ENCODE measurements at regions not wholly inside any gene's neighbourhood (a gene's known extent, or its start where the extent isn't known, plus 50 kb on each side); places are given as distances from the start of the nearest gene placed in this dataset.

DNA sequence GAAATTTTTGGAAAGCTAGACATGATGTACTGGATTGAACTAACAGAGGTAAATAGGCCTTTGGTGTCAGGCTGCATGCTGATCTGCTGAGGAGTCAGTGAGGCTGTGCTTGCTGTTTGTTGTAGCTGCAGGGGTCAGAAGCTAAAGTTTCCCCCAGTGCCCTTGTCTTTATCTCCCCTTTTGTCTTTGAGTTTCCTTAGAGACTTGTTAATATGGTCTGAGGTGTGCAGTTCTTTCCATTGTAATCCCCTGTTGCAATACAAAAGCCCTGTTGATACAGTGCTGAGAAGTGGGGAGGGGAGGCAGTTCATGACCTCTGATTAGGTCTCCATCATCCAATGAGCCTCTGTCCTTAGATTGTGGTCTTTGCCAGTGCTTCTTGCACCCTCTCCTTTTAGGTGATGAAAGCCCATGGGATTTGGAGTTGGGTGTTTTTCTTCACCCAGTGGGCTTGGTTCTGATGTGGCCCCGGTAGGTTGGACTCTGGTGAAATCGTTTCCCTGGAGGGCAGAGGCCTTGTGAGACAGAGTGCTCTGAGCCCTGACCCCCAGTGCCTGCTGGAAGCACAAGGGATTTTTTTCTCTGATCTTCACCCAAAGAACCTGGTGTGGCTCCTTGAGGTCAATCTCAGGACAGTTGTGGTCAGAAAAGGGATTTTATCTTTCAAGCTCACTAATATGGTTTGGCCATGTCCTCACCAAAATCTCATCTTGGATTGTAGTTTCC lies 163.1 kb downstream of the TMEM18 start:
- Histone ChIP-seq H3K9me3 (replicated peaks in 1 of 2; ENCODE audit: control insufficient read depth in 2 of 2, insufficient read depth in 1 of 2, low read depth in 1 of 2, low read length in 2 of 2) (peaks cover 11 to 12% of the 10 kb centered on the region in 2 donors), H3K14ac (ENCODE audit: low read length) (no peak overlapping the region), H3K4ac (ENCODE audit: low read length) (no peak overlapping the region), H3K18ac (ENCODE audit: low read length) (no peak overlapping the region), H3K27ac (replicated peaks; ENCODE audit: low read length) (no peak overlapping the region), H2BK15ac (ENCODE audit: low read length) (no peak overlapping the region), H4K8ac (ENCODE audit: low read depth, low read length) (no peak overlapping the region), H3K9ac (ENCODE audit: low read depth, low read length, poor library complexity) (no peak overlapping the region), H2BK120ac (ENCODE audit: low read depth, low read length) (no peak overlapping the region), H3K4me3 (ENCODE audit: low read length in 2 of 2) (no peak overlapping the region), H4K91ac (ENCODE audit: low read depth, low read length, poor library complexity) (no peak overlapping the region), H2AFZ (ENCODE audit: low read length) (no peak overlapping the region), H3K36me3 (replicated peaks in 1 of 2; ENCODE audit: control insufficient read depth in 2 of 2, insufficient read depth in 2 of 2, low read length in 2 of 2) (no peaks in the 10 kb centered on the region), H3K4me2 (ENCODE audit: insufficient read depth, low read length, poor library complexity, severe bottlenecking) (no peak overlapping the region), H3K27me3 (ENCODE audit: control insufficient read depth in 3 of 3, insufficient read depth in 3 of 3, low read depth in 1 of 3, low read length in 3 of 3) (peaks cover 0 to 5% (median 0%) of the 10 kb centered on the region in 3 experiments), H3K4me1 (ENCODE audit: control insufficient read depth in 2 of 2, insufficient read depth in 1 of 2, low read depth in 1 of 2, low read length in 2 of 2) (peaks cover 4 to 6% of the 10 kb centered on the region in 2 donors), H2AK5ac (ENCODE audit: low read depth, low read length) (no peak overlapping the region), H3K79me1 (ENCODE audit: low read depth, low read length) (no peaks in the 10 kb centered on the region), H3K23ac (ENCODE audit: low read depth, low read length, poor library complexity) (no peak overlapping the region), H2BK5ac (ENCODE audit: low read length) (no peak overlapping the region), H2BK12ac (ENCODE audit: low read length) (no peak overlapping the region)
- WGBS, 2 donors (ENCODE audit: extremely low coverage in 2 of 2, insufficient read length in 2 of 2, insufficient replicate concordance in 1 of 2): no CpG with 5 or more reads among the region's 2 CpGs
- no peak for DNase-seq (ENCODE audit: low spot score)

DNA sequence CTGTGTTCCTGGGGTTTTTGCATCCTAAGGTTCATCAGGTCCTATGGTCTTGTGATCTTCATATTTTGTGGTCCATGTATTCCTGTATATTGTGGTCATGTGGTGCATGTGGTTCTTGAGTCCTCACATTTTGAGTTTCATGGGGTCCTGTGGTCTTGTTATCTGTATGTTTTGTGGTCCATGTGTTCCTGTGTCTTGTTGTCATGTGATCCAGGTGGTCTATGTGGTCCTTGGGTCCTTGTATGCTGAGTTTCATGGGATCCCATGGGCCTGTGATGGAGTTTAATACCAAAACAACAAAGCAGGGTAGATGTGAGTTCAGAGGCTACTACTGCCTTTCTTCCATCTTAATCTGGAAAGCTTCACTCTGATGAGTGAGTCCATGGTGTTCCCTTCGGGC lies 166.4 kb downstream of the TMEM18 start:
- Histone ChIP-seq H2AK5ac (ENCODE audit: low read depth, low read length) (no peak overlapping the region), H4K91ac (ENCODE audit: low read depth, low read length, poor library complexity) (no peak overlapping the region), H3K27ac (replicated peaks; ENCODE audit: low read length) (no peak overlapping the region), H3K36me3 (replicated peaks in 1 of 2; ENCODE audit: control insufficient read depth in 2 of 2, insufficient read depth in 2 of 2, low read length in 2 of 2) (no peaks in the 10 kb centered on the region), H3K23ac (ENCODE audit: low read depth, low read length, poor library complexity) (no peak overlapping the region), H3K27me3 (ENCODE audit: control insufficient read depth in 3 of 3, insufficient read depth in 3 of 3, low read depth in 1 of 3, low read length in 3 of 3) (peaks cover 0 to 11% (median 0%) of the 10 kb centered on the region in 3 experiments), H2BK12ac (ENCODE audit: low read length) (no peak overlapping the region), H3K9ac (ENCODE audit: low read depth, low read length, poor library complexity) (no peak overlapping the region), H2BK5ac (ENCODE audit: low read length) (no peak overlapping the region), H3K4ac (ENCODE audit: low read length) (no peak overlapping the region), H3K4me1 (ENCODE audit: control insufficient read depth in 2 of 2, insufficient read depth in 1 of 2, low read depth in 1 of 2, low read length in 2 of 2) (peaks cover 12 to 14% of the 10 kb centered on the region in 2 donors), H4K8ac (ENCODE audit: low read depth, low read length) (no peak overlapping the region), H3K14ac (ENCODE audit: low read length) (no peak overlapping the region), H2BK120ac (ENCODE audit: low read depth, low read length) (no peak overlapping the region), H2BK15ac (ENCODE audit: low read length) (no peak overlapping the region), H3K9me3 (replicated peaks in 1 of 2; ENCODE audit: control insufficient read depth in 2 of 2, insufficient read depth in 1 of 2, low read depth in 1 of 2, low read length in 2 of 2) (peaks cover 11 to 12% of the 10 kb centered on the region in 2 donors), H3K4me3 (ENCODE audit: low read length in 2 of 2) (no peak overlapping the region), H2AFZ (ENCODE audit: low read length) (no peak overlapping the region), H3K18ac (ENCODE audit: low read length) (no peak overlapping the region), H3K79me1 (ENCODE audit: low read depth, low read length) (no peaks in the 10 kb centered on the region), H3K4me2 (ENCODE audit: insufficient read depth, low read length, poor library complexity, severe bottlenecking) (no peak overlapping the region)
- no CpG with 5 or more reads among the region's 1 CpG for WGBS, 2 donors (ENCODE audit: extremely low coverage in 2 of 2, insufficient read length in 2 of 2, insufficient replicate concordance in 1 of 2)
- DNase-seq (ENCODE audit: low spot score): no peak

DNA sequence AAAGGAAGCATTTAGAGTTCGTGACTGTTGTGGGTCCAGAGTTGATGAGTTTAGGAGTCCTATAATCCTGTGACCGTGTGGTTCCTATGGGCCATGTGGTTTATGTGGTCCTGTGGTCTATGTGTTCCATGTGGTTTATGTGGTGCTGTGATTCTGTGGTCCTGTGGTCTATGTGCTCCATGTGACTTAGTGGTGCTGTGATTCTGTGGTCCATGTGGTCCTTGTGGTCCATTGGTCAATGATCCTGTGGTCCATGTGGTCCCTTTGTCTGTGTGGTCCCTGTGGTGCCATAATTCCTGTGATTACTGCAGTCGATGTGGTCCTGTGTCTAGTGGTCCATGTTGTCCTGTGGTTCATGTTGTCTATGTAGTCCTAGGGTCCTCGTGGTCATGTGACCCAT lies 167.3 kb downstream of the TMEM18 start:
- H2BK12ac ChIP-seq (ENCODE audit: low read length): no peak overlapping the region

DNA sequence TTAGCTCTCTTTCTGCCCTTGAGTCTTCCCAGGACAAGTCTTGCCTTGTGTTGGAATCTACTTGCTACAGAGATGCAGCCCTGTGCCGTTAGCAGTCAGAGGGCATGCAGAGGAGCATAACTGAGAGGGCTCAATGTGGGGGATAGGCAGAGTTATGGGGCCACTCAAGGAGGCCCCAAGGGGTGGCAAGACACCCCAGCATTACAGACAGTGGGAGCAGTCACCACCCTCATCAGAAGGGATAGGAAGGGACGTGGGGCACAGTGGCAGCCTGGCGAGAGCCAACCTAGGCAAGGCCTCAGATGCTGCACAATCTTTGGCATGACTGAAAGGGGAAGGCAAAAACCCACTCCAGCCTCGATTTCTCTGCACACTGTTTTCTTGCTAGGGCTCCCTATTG lies 169.1 kb downstream of the TMEM18 start:
- no peak for DNase-seq (ENCODE audit: low spot score)
- H4K91ac ChIP-seq (ENCODE audit: low read depth, low read length, poor library complexity): no peak overlapping the region
- H3K36me3 ChIP-seq (replicated peaks in 1 of 2; ENCODE audit: control insufficient read depth in 2 of 2, insufficient read depth in 2 of 2, low read length in 2 of 2): no peaks in the 10 kb centered on the region
- H3K9ac ChIP-seq (ENCODE audit: low read depth, low read length, poor library complexity): no peak overlapping the region
- no peak overlapping the region for H3K4ac ChIP-seq (ENCODE audit: low read length)
- no peak overlapping the region for H3K27ac ChIP-seq (replicated peaks; ENCODE audit: low read length)
- H2BK15ac ChIP-seq (ENCODE audit: low read length): no peak overlapping the region
- no peak overlapping the region for H3K14ac ChIP-seq (ENCODE audit: low read length)
- no CpG with 5 or more reads among the region's 4 CpGs for WGBS, 2 donors (ENCODE audit: extremely low coverage in 2 of 2, insufficient read length in 2 of 2, insufficient replicate concordance in 1 of 2)
- H3K18ac ChIP-seq (ENCODE audit: low read length): no peak overlapping the region
- peaks cover 11 to 12% of the 10 kb centered on the region in 2 donors for H3K9me3 ChIP-seq (replicated peaks in 1 of 2; ENCODE audit: control insufficient read depth in 2 of 2, insufficient read depth in 1 of 2, low read depth in 1 of 2, low read length in 2 of 2)
- no peak overlapping the region for H2BK5ac ChIP-seq (ENCODE audit: low read length)
- no peak overlapping the region for H3K4me2 ChIP-seq (ENCODE audit: insufficient read depth, low read length, poor library complexity, severe bottlenecking)
- no peak overlapping the region for H2AFZ ChIP-seq (ENCODE audit: low read length)
- H2BK120ac ChIP-seq (ENCODE audit: low read depth, low read length): no peak overlapping the region
- H3K4me3 ChIP-seq (ENCODE audit: low read length in 2 of 2): no peak overlapping the region
- peaks cover 12 to 22% of the 10 kb centered on the region in 2 donors for H3K4me1 ChIP-seq (ENCODE audit: control insufficient read depth in 2 of 2, insufficient read depth in 1 of 2, low read depth in 1 of 2, low read length in 2 of 2)
- no peak overlapping the region for H4K8ac ChIP-seq (ENCODE audit: low read depth, low read length)
- H3K79me1 ChIP-seq (ENCODE audit: low read depth, low read length): no peaks in the 10 kb centered on the region
- no peak overlapping the region for H3K23ac ChIP-seq (ENCODE audit: low read depth, low read length, poor library complexity)
- peaks cover 0 to 9% (median 0%) of the 10 kb centered on the region in 3 experiments for H3K27me3 ChIP-seq (ENCODE audit: control insufficient read depth in 3 of 3, insufficient read depth in 3 of 3, low read depth in 1 of 3, low read length in 3 of 3)
- H2BK12ac ChIP-seq (ENCODE audit: low read length): no peak overlapping the region
- H2AK5ac ChIP-seq (ENCODE audit: low read depth, low read length): no peak overlapping the region

More for the DNA sequence above, 167.3 kb downstream of the TMEM18 start:
- no peak overlapping the region for H4K8ac ChIP-seq (ENCODE audit: low read depth, low read length)
- no peak overlapping the region for H3K4me2 ChIP-seq (ENCODE audit: insufficient read depth, low read length, poor library complexity, severe bottlenecking)
- H3K79me1 ChIP-seq (ENCODE audit: low read depth, low read length): no peaks in the 10 kb centered on the region
- H3K9ac ChIP-seq (ENCODE audit: low read depth, low read length, poor library complexity): no peak overlapping the region
- no CpG with 5 or more reads among the region's 4 CpGs for WGBS, 2 donors (ENCODE audit: extremely low coverage in 2 of 2, insufficient read length in 2 of 2, insufficient replicate concordance in 1 of 2)
- H3K27me3 ChIP-seq (ENCODE audit: control insufficient read depth in 3 of 3, insufficient read depth in 3 of 3, low read depth in 1 of 3, low read length in 3 of 3): peaks cover 0 to 10% (median 0%) of the 10 kb centered on the region in 3 experiments
- no peak overlapping the region for H3K18ac ChIP-seq (ENCODE audit: low read length)
- H3K27ac ChIP-seq (replicated peaks; ENCODE audit: low read length): no peak overlapping the region
- H3K9me3 ChIP-seq (replicated peaks in 1 of 2; ENCODE audit: control insufficient read depth in 2 of 2, insufficient read depth in 1 of 2, low read depth in 1 of 2, low read length in 2 of 2): peaks cover 11 to 12% of the 10 kb centered on the region in 2 donors
- H2BK15ac ChIP-seq (ENCODE audit: low read length): no peak overlapping the region
- H3K23ac ChIP-seq (ENCODE audit: low read depth, low read length, poor library complexity): no peak overlapping the region
- H3K14ac ChIP-seq (ENCODE audit: low read length): no peak overlapping the region
- H2AK5ac ChIP-seq (ENCODE audit: low read depth, low read length): no peak overlapping the region
- H2BK5ac ChIP-seq (ENCODE audit: low read length): no peak overlapping the region
- H3K4me1 ChIP-seq (ENCODE audit: control insufficient read depth in 2 of 2, insufficient read depth in 1 of 2, low read depth in 1 of 2, low read length in 2 of 2): peaks cover 16 to 23% of the 10 kb centered on the region in 2 donors
- no peak overlapping the region for H3K4ac ChIP-seq (ENCODE audit: low read length)
- no peak overlapping the region for H4K91ac ChIP-seq (ENCODE audit: low read depth, low read length, poor library complexity)
- peak overlapping the region in 1 of 2 donors; percentile 7 for H3K4me3 ChIP-seq (ENCODE audit: low read length in 2 of 2)
- no peak overlapping the region for H2AFZ ChIP-seq (ENCODE audit: low read length)
- H2BK120ac ChIP-seq (ENCODE audit: low read depth, low read length): no peak overlapping the region
- DNase-seq (ENCODE audit: low spot score): no peak
- no peaks in the 10 kb centered on the region for H3K36me3 ChIP-seq (replicated peaks in 1 of 2; ENCODE audit: control insufficient read depth in 2 of 2, insufficient read depth in 2 of 2, low read length in 2 of 2)

All from neuronal stem cell (in vitro differentiated cells).